Erythroblast (primary cell): ENCODE measurements at regions not wholly inside any gene's neighbourhood (a gene's known extent, or its start where the extent isn't known, plus 50 kb on each side); places are given as distances from the start of the nearest gene placed in this dataset.

Experiments used
- GATA1 ChIP-seq: IDR thresholded peaks from 2 replicates; pipeline ENCODE4 v1.6.1; 2011; ENCODE audit warnings: low read depth, mild to moderate bottlenecking, control low read depth, low read length, moderate library complexity
- POLR2A ChIP-seq: IDR thresholded peaks from 2 replicates; pipeline ENCODE4 v1.6.1; 2011; ENCODE audit warnings: mild to moderate bottlenecking, low read length

- TF ChIP-seq POLR2A (no peak), GATA1 (no peak)
Observed at GRCh38 chr11:19652623-19653375, 59.8 kb upstream of the NAV2 start.
